Activated CD4-positive, alpha-beta T cell treated with anti-CD3 and anti-CD28 coated beads for 36 hours (primary cell): ENCODE measurements at regions not wholly inside any gene's neighbourhood (a gene's known extent, or its start where the extent isn't known, plus 50 kb on each side); places are given as distances from the start of the nearest gene placed in this dataset.

ENCODE experiments used
- ATAC-seq: fragments of 200-7000 bp; cut with Tn5 transposase; one replicate; pipeline ENCODE4 v1.10.0; 2021; ENCODE audit warnings: mild to moderate bottlenecking, moderate library complexity
- CTCF ChIA-PET: fragments of 350-600 bp; sonication (Branson Sonifier 250); formaldehyde crosslinking; loops from one replicate; lab custom pipeline; 2021; ENCODE audit warnings: antibody characterized with exemption; lab: Charles Lee
- POLR2A ChIA-PET: fragments of 350-600 bp; sonication (Branson Sonifier 250); formaldehyde crosslinking; loops from one replicate; lab custom pipeline; 2021; ENCODE audit warnings: antibody characterized with exemption, inconsistent platforms; lab: Charles Lee
- DNase-seq: peaks from one replicate; pipeline ENCODE4 v3.0.0-alpha.2; 2020
- H3K27ac Mint-ChIP-seq: one replicate; pipeline ENCODE4 v1.8.0; 2021; ENCODE audit warnings: mixed read lengths
- H3K27me3 Mint-ChIP-seq: one replicate; pipeline ENCODE4 v1.8.0; 2021; ENCODE audit warnings: mixed read lengths
- H3K36me3 Mint-ChIP-seq: one replicate; pipeline ENCODE4 v1.8.0; 2021; ENCODE audit warnings: low read depth, mixed read lengths
- H3K4me1 Mint-ChIP-seq: one replicate; pipeline ENCODE4 v1.8.0; 2021; ENCODE audit warnings: mixed read lengths
- H3K4me3 Mint-ChIP-seq: one replicate; pipeline ENCODE4 v1.8.0; 2021; ENCODE audit warnings: mild to moderate bottlenecking, moderate library complexity, mixed read lengths
- H3K9me3 Mint-ChIP-seq: one replicate; pipeline ENCODE4 v1.8.0; 2021; ENCODE audit warnings: low read depth, mixed read lengths
- intact Hi-C, 2 experiments: fragments of 100-400 bp; cut with DNase I in 1 of 2; cut with micrococcal nuclease in 1 of 2; formaldehyde crosslinking; loops; one replicate each; pipeline versions ENCODE4 v1.14.2 to v1.15.1; 2022 to 2024; cut with DNase I, micrococcal nuclease

DNA sequence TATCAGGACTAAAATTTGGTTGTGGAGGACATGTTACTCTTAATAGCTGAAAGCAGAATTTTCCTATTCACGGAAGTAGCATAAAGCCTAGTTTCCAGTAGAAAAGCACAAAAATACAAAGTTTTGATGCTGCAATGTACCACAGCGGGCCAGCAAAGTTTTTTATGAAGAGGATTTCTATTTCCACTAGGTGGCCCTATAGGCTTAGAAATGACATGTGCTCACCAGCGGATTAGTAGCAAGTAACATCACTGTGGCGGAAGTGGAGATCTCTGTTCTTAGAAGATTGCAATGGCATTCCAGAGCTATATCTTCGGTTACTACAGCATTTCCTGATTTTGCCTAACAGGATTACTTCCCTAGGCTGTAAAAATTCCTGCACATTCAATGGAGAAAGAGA is 1219.0 kb upstream of the EYS start:
- ATAC-seq (no peak), DNase-seq (no peak)
- Mint-ChIP-seq H3K27ac (no peak overlapping the region), H3K9me3 (peaks cover 32% of the 10 kb centered on the region), H3K4me1 (no peaks in the 10 kb centered on the region), H3K36me3 (no peaks in the 10 kb centered on the region), H3K4me3 (no peak overlapping the region), H3K27me3 (no peaks in the 10 kb centered on the region)
- ChIA-PET POLR2A (no interaction called here), CTCF (no interaction called here)
- intact Hi-C loops = no loop called here

DNA sequence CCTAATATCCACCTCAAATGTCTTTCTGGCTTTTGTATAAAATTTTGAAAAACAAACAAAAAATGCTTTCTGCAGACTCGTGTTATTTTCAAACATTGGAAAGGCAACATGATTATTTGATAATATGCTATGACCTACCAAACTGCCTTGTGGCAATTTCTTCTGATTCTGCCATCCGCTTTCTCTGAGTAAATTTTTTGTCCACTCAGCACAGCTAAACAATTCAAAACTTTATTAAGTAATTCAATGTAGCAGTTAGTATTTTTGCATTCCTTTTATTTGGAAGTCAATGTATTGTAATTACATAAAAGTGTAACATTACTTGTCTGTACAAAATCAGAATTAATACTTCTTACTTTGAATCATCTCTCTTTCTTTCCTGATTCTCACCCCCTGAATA is 1206.6 kb upstream of the EYS start:
- peaks cover 3% of the 10 kb centered on the region for H3K9me3 Mint-ChIP-seq
- CTCF ChIA-PET = interaction anchor here (0.6 kb wide), 1 partner anchor 1280 kb away, joined by 3 read pairs; no protein-coding TSS in a partner anchor
- no peaks in the 10 kb centered on the region for H3K36me3 Mint-ChIP-seq
- H3K27me3 Mint-ChIP-seq = no peaks in the 10 kb centered on the region
- POLR2A ChIA-PET = no interaction called here
- DNase-seq (no peak), ATAC-seq (no peak)
- H3K4me3 Mint-ChIP-seq = no peak overlapping the region
- intact Hi-C loops = no loop called here
- H3K27ac Mint-ChIP-seq = no peak overlapping the region
- H3K4me1 Mint-ChIP-seq = no peaks in the 10 kb centered on the region

DNA sequence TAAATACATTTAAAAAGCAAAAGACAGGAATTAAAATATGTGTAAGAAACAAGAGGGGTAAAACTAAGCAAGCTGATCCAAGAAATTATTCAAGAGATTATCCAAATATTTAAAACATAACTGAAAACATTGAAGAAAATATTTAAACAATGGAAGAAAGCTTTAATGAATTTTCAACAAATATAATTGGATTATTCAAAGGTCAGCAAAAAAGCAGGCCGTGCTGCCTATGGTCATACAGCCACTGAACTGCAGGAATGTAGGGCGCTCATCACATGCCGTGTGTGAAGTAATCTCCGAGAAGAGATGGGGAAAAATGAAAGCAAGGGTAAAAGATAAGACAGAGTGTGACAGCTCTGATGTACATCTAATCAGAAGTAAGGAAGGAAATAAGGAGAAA is 1195.4 kb upstream of the EYS start:
- Mint-ChIP-seq H3K4me3 (no peak overlapping the region), H3K9me3 (peaks cover 11% of the 10 kb centered on the region), H3K4me1 (no peaks in the 10 kb centered on the region), H3K36me3 (no peaks in the 10 kb centered on the region), H3K27me3 (no peaks in the 10 kb centered on the region), H3K27ac (no peak overlapping the region)
- ATAC-seq (no peak), DNase-seq (no peak)
- intact Hi-C loops = no loop called here
- ChIA-PET CTCF (no interaction called here), POLR2A (no interaction called here)

DNA sequence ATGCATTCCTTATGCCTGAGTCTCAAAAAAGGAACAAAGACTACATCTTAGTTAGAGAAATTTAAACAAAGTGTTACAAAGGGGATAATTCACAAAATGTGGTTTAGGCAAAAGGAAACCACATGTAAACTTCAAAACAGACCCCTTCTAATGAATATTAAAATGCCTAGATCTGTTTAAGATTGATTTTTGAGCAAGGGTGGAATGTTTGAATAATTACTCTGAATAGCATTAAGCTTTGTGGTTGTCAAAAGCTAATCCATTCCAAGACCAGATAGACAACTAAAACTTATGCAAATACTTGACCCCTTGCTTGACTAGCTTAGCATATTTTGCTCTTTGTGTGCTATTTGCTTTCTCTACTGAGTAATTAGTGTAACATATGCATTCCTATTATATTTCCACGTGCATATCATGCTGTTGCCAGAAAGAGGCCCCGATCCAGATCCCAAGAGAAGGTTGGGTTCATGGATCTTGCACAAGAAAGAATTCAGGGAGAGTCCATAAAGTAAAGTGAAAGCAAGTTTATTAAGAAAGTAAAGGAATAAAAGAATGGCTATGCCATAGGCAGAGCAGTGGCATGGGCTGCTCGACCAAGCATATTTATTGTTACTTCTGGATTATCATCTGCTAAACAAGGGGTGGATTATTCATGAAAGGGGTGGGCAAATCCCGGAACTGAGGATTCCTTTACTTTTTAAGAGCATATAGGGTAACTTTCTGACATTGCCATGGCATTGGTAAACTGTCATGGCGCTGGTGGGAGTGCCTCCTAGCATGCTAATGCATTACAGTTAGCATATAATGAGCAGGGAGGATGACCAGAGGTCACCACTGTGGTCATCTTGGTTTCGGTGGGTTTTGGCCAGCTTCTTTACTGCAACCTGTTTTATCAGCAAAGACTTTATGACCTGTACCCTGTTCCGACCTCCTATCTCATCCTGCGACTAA is 1193.4 kb upstream of the EYS start:
- H3K9me3 Mint-ChIP-seq = peaks cover 8% of the 10 kb centered on the region
- H3K36me3 Mint-ChIP-seq = no peaks in the 10 kb centered on the region
- DNase-seq = no peak
- ChIA-PET CTCF (no interaction called here), POLR2A (no interaction called here)
- no peak overlapping the region for H3K27ac Mint-ChIP-seq
- intact Hi-C loops = no loop called here
- H3K27me3 Mint-ChIP-seq = no peaks in the 10 kb centered on the region
- no peak for ATAC-seq
- H3K4me3 Mint-ChIP-seq = no peak overlapping the region
- no peaks in the 10 kb centered on the region for H3K4me1 Mint-ChIP-seq

DNA sequence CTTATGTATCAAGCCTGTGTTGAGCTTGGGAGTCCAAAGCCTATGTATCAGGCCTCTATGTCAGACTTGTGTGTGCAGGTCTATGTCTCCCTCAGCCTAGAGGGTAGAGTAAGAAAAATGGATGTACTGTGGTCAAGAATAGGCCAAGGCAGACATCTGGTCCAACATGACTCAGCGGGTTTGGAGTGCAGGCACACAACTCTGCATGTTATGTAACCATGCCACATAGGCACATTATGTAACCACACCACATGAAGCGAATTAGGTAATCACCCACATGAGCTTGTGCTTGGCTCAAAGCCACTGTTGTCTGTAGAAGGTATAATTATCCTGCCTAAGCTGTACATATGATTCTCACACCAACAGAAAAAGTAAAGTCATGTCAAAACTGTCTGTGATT is 1190.5 kb upstream of the EYS start:
- POLR2A ChIA-PET = no interaction called here
- Mint-ChIP-seq H3K36me3 (no peaks in the 10 kb centered on the region), H3K4me3 (no peak overlapping the region), H3K9me3 (peaks cover 8% of the 10 kb centered on the region), H3K27me3 (no peaks in the 10 kb centered on the region), H3K4me1 (no peaks in the 10 kb centered on the region), H3K27ac (no peak overlapping the region)
- ATAC-seq (no peak), DNase-seq (no peak)
- CTCF ChIA-PET = no interaction called here
- intact Hi-C loops = no loop called here

DNA sequence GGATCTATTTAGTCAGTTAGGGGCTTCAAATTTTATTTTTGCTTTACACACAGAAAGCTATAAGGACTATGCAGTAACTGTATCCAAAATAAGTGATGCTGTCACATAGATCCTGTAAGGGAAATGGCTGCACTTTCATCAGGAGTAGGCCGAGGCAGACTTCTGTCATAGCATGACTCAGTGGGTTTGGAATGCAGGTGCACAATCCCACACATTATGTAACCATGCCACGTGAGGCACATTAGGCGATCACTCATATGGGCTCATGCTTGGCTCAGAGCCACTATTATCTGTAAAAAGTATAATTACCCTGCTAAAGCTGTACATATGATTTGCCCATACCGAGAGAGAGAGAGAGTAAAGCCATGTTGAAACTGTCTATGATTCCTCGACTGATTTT is 1189.4 kb upstream of the EYS start:
- DNase-seq = no peak
- intact Hi-C loops = no loop called here
- Mint-ChIP-seq H3K27ac (no peak overlapping the region), H3K36me3 (no peaks in the 10 kb centered on the region), H3K4me3 (no peak overlapping the region), H3K4me1 (no peaks in the 10 kb centered on the region), H3K27me3 (no peaks in the 10 kb centered on the region), H3K9me3 (peaks cover 9% of the 10 kb centered on the region)
- POLR2A ChIA-PET = no interaction called here
- no peak for ATAC-seq
- CTCF ChIA-PET = no interaction called here

DNA sequence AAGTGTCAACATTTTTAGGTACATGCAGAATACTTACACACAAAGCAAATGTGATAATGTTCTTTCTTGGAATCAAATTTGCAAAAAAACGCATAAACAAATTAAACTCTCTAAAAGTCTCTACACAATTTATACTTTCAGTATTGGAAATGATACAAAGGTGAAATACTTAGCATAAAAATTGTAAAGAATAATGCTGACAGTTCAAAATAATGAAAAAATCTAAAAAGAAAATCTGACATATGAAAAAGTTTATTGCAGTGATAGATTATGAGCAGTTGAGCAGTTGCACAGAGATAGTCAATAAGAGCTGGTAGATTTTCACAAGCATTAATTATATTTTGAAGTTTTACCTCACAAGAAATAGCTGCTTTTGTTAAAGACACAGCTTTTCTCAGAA is 1176.4 kb upstream of the EYS start:
- ChIA-PET POLR2A (interaction anchor here (0.6 kb wide), 1 partner anchor 545 kb away, joined by 3 read pairs; no protein-coding TSS in a partner anchor), CTCF (no interaction called here)
- no peaks in the 10 kb centered on the region for H3K27me3 Mint-ChIP-seq
- no peaks in the 10 kb centered on the region for H3K4me1 Mint-ChIP-seq
- intact Hi-C loops = no loop called here
- H3K9me3 Mint-ChIP-seq = peaks cover 15% of the 10 kb centered on the region
- DNase-seq = no peak
- H3K4me3 Mint-ChIP-seq = no peak overlapping the region
- no peaks in the 10 kb centered on the region for H3K36me3 Mint-ChIP-seq
- no peak overlapping the region for H3K27ac Mint-ChIP-seq
- no peak for ATAC-seq

- ATAC-seq = no peak
- Mint-ChIP-seq H3K4me3 (no peak overlapping the region), H3K4me1 (no peaks in the 10 kb centered on the region), H3K27me3 (no peaks in the 10 kb centered on the region), H3K27ac (no peak overlapping the region), H3K36me3 (no peaks in the 10 kb centered on the region), H3K9me3 (peaks cover 10% of the 10 kb centered on the region)
- no peak for DNase-seq
- intact Hi-C loops = no loop called here
- ChIA-PET POLR2A (no interaction called here), CTCF (no interaction called here)
Observed at GRCh38 chr6:66866801-66867200, 1159.8 kb upstream of the EYS start.

GRCh38 chr6:66865771-66866170 is 1158.7 kb upstream of the EYS start:
- Mint-ChIP-seq H3K4me3 (no peak overlapping the region), H3K36me3 (no peaks in the 10 kb centered on the region), H3K27ac (no peak overlapping the region), H3K27me3 (no peaks in the 10 kb centered on the region), H3K9me3 (peaks cover 7% of the 10 kb centered on the region), H3K4me1 (no peaks in the 10 kb centered on the region)
- intact Hi-C loops = no loop called here
- CTCF ChIA-PET = no interaction called here
- POLR2A ChIA-PET = no interaction called here
- ATAC-seq (no peak), DNase-seq (no peak)

GRCh38 chr6:66861007-66861541 is 1154.0 kb upstream of the EYS start:
- Mint-ChIP-seq H3K4me3 (no peak overlapping the region), H3K27me3 (no peaks in the 10 kb centered on the region), H3K27ac (no peak overlapping the region), H3K36me3 (no peaks in the 10 kb centered on the region), H3K4me1 (no peaks in the 10 kb centered on the region), H3K9me3 (peaks cover 8% of the 10 kb centered on the region)
- ChIA-PET CTCF (no interaction called here), POLR2A (no interaction called here)
- DNase-seq (no peak), ATAC-seq (no peak)
- intact Hi-C loops = no loop called here

DNA sequence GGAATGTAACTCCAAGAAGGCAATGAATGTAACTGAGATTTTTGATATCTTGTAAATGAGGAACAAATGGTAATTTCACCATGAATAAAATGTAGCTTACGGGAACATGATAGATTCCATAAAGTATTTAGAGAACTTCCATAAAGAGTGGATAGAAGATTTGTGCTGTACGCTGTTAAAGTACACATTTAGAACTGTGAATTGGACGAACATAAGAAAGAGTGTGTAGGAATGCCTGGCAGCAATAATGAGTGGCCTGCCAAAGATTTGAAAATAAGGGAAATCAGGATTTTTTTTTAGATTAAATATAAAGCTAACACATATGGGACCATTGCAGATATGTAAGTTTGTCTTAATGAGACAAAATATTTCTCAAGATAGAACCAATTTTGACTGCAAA is 1153.3 kb upstream of the EYS start:
- CTCF ChIA-PET = no interaction called here
- H3K4me3 Mint-ChIP-seq = no peak overlapping the region
- H3K27me3 Mint-ChIP-seq = no peaks in the 10 kb centered on the region
- intact Hi-C loops = no loop called here
- peaks cover 8% of the 10 kb centered on the region for H3K9me3 Mint-ChIP-seq
- DNase-seq (no peak), ATAC-seq (no peak)
- POLR2A ChIA-PET = no interaction called here
- no peak overlapping the region for H3K27ac Mint-ChIP-seq
- no peaks in the 10 kb centered on the region for H3K36me3 Mint-ChIP-seq
- H3K4me1 Mint-ChIP-seq = no peaks in the 10 kb centered on the region

GRCh38 chr6:66858196-66858595 is 1151.2 kb upstream of the EYS start:
- no peaks in the 10 kb centered on the region for H3K4me1 Mint-ChIP-seq
- no peak overlapping the region for H3K27ac Mint-ChIP-seq
- no peak for DNase-seq
- H3K36me3 Mint-ChIP-seq = no peaks in the 10 kb centered on the region
- no peak overlapping the region for H3K4me3 Mint-ChIP-seq
- POLR2A ChIA-PET = no interaction called here
- H3K27me3 Mint-ChIP-seq = no peaks in the 10 kb centered on the region
- intact Hi-C loops = no loop called here
- CTCF ChIA-PET = no interaction called here
- ATAC-seq = no peak
- H3K9me3 Mint-ChIP-seq = peaks cover 8% of the 10 kb centered on the region
